ENCODE measurements at regions not wholly inside any gene's neighbourhood (a gene's known extent, or its start where the extent isn't known, plus 50 kb on each side); places are given as distances from the start of the nearest gene placed in this dataset.

GRCh38 chr4:116427666-116428065 is 657.7 kb downstream of the TRAM1L1 start:
- ATAC-seq (ENCODE audit: low read depth) (no peak), DNase-seq (no peak)
- Mint-ChIP-seq H3K27me3 (no peaks in the 10 kb centered on the region), H3K4me3 (no peak overlapping the region), H3K36me3 (ENCODE audit: low read depth) (no peaks in the 10 kb centered on the region), H3K9me3 (peaks cover 13% of the 10 kb centered on the region), H3K27ac (no peak overlapping the region), H3K4me1 (no peaks in the 10 kb centered on the region)
- TF ChIP-seq CTCF (IDR thresholded peaks at IDR 0.05): no peak
- POLR2A ChIA-PET: no interaction called here
- CTCF ChIA-PET: no interaction called here
- intact Hi-C loops (cut with micrococcal nuclease): no loop called here

- TF ChIP-seq CTCF (IDR thresholded peaks at IDR 0.05): no peak
- DNase-seq: no peak
- no peak overlapping the region for H3K4me3 Mint-ChIP-seq
- intact Hi-C loops (cut with micrococcal nuclease): no loop called here
- POLR2A ChIA-PET: no interaction called here
- no peaks in the 10 kb centered on the region for H3K36me3 Mint-ChIP-seq (ENCODE audit: low read depth)
- no peaks in the 10 kb centered on the region for H3K27me3 Mint-ChIP-seq
- CTCF ChIA-PET: no interaction called here
- H3K4me1 Mint-ChIP-seq: no peaks in the 10 kb centered on the region
- peaks cover 5% of the 10 kb centered on the region for H3K9me3 Mint-ChIP-seq
- H3K27ac Mint-ChIP-seq: no peak overlapping the region
- no peak for ATAC-seq (ENCODE audit: low read depth)
Observed at GRCh38 chr4:116413222-116413621, 672.2 kb downstream of the TRAM1L1 start.

GRCh38 chr4:116401293-116401692 is 684.1 kb downstream of the TRAM1L1 start:
- DNase-seq: no peak
- ChIA-PET CTCF (no interaction called here), POLR2A (no interaction called here)
- Mint-ChIP-seq H3K9me3 (no peaks in the 10 kb centered on the region), H3K36me3 (ENCODE audit: low read depth) (no peaks in the 10 kb centered on the region), H3K27ac (no peak overlapping the region), H3K4me3 (no peak overlapping the region), H3K4me1 (no peaks in the 10 kb centered on the region), H3K27me3 (no peaks in the 10 kb centered on the region)
- no peak for ATAC-seq (ENCODE audit: low read depth)
- intact Hi-C loops (cut with micrococcal nuclease): no loop called here
- TF ChIP-seq CTCF (IDR thresholded peaks at IDR 0.05): no peak

- ATAC-seq (ENCODE audit: low read depth): no peak
- ChIA-PET POLR2A (no interaction called here), CTCF (no interaction called here)
- intact Hi-C loops (cut with micrococcal nuclease): no loop called here
- H3K9me3 Mint-ChIP-seq: no peaks in the 10 kb centered on the region
- H3K4me1 Mint-ChIP-seq: no peaks in the 10 kb centered on the region
- no peak for TF ChIP-seq CTCF (IDR thresholded peaks at IDR 0.05)
- H3K27me3 Mint-ChIP-seq: no peaks in the 10 kb centered on the region
- no peaks in the 10 kb centered on the region for H3K36me3 Mint-ChIP-seq (ENCODE audit: low read depth)
- H3K4me3 Mint-ChIP-seq: no peak overlapping the region
- DNase-seq: no peak
- H3K27ac Mint-ChIP-seq: no peak overlapping the region
Observed at GRCh38 chr4:116400480-116400879, 684.9 kb downstream of the TRAM1L1 start.

GRCh38 chr4:116397714-116398113 is 687.7 kb downstream of the TRAM1L1 start:
- no peaks in the 10 kb centered on the region for H3K9me3 Mint-ChIP-seq
- no peak overlapping the region for H3K4me3 Mint-ChIP-seq
- H3K27ac Mint-ChIP-seq: no peak overlapping the region

More at GRCh38 chr4:116397714-116398113, 687.7 kb downstream of the TRAM1L1 start:
- ATAC-seq (ENCODE audit: low read depth) (no peak), DNase-seq (no peak)
- no peak for TF ChIP-seq CTCF (IDR thresholded peaks at IDR 0.05)
- Mint-ChIP-seq H3K4me1 (no peaks in the 10 kb centered on the region), H3K36me3 (ENCODE audit: low read depth) (no peaks in the 10 kb centered on the region), H3K27me3 (no peaks in the 10 kb centered on the region)
- POLR2A ChIA-PET: no interaction called here
- CTCF ChIA-PET: no interaction called here
- intact Hi-C loops (cut with micrococcal nuclease): no loop called here
